ENCODE measurements at regions not wholly inside any gene's neighbourhood (a gene's known extent, or its start where the extent isn't known, plus 50 kb on each side); places are given as distances from the start of the nearest gene placed in this dataset.

DNA sequence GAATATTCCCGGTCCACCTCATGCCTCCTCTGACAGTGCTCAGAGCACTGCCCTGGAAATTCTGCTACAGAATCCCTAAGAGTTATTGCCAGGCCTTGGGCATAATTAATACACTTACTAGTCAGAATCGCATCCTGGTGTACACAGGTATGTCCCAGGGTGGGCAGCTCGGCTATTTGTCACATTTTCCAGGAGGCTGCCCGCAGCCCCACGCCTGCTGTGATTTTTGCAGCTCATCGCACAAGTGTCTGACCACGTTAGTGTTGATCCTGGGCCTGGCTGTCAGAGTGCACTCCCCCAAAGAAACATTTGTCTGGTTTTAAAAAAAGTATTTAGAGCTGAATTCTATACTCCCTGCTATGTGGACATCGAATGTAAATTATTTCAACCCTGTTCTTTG lies 105.4 kb downstream of the CD83 start:
- TF ChIP-seq, protein P1, sequence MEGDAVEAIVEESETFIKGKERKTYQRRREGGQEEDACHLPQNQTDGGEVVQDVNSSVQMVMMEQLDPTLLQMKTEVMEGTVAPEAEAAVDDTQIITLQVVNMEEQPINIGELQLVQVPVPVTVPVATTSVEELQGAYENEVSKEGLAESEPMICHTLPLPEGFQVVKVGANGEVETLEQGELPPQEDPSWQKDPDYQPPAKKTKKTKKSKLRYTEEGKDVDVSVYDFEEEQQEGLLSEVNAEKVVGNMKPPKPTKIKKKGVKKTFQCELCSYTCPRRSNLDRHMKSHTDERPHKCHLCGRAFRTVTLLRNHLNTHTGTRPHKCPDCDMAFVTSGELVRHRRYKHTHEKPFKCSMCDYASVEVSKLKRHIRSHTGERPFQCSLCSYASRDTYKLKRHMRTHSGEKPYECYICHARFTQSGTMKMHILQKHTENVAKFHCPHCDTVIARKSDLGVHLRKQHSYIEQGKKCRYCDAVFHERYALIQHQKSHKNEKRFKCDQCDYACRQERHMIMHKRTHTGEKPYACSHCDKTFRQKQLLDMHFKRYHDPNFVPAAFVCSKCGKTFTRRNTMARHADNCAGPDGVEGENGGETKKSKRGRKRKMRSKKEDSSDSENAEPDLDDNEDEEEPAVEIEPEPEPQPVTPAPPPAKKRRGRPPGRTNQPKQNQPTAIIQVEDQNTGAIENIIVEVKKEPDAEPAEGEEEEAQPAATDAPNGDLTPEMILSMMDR (IDR thresholded peaks at IDR 0.05; ENCODE audit: control extremely low read depth, extremely low read depth) = no peak
- H3K36me3 ChIP-seq (ENCODE audit: control insufficient read depth in 4 of 4, insufficient read depth in 4 of 4, low read length in 4 of 4) = no peaks in the 10 kb centered on the region
- 95 to 97% methylated on average over 8 of the region's 8 CpGs for whole genome bisulfite sequencing, 2 donors
- no peak for DNase-seq
- peaks cover 0 to 4% (median 1%) of the 10 kb centered on the region in 4 donors for H3K9me3 ChIP-seq (ENCODE audit: control insufficient read depth in 4 of 4, insufficient read depth in 3 of 4, low read length in 3 of 4)
- no peak for ATAC-seq (ENCODE audit: insufficient read depth, low FRiP score)
- H3K27ac ChIP-seq (ENCODE audit: low read depth in 1 of 2, low read length in 1 of 2) = no peak overlapping the region
- H3K4me3 ChIP-seq = no peak overlapping the region
- H3K4me1 ChIP-seq (ENCODE audit: control insufficient read depth in 5 of 5, insufficient read depth in 5 of 5, low read length in 5 of 5) = peaks cover 0 to 3% (median 0%) of the 10 kb centered on the region in 5 donors
- no peak overlapping the region for H3K9ac ChIP-seq (ENCODE audit: insufficient read depth in 1 of 2, low read length in 2 of 2)
- H3K27me3 ChIP-seq (ENCODE audit: control insufficient read depth in 3 of 3, insufficient read depth in 3 of 3, low read length in 2 of 3) = no peaks in the 10 kb centered on the region

DNA sequence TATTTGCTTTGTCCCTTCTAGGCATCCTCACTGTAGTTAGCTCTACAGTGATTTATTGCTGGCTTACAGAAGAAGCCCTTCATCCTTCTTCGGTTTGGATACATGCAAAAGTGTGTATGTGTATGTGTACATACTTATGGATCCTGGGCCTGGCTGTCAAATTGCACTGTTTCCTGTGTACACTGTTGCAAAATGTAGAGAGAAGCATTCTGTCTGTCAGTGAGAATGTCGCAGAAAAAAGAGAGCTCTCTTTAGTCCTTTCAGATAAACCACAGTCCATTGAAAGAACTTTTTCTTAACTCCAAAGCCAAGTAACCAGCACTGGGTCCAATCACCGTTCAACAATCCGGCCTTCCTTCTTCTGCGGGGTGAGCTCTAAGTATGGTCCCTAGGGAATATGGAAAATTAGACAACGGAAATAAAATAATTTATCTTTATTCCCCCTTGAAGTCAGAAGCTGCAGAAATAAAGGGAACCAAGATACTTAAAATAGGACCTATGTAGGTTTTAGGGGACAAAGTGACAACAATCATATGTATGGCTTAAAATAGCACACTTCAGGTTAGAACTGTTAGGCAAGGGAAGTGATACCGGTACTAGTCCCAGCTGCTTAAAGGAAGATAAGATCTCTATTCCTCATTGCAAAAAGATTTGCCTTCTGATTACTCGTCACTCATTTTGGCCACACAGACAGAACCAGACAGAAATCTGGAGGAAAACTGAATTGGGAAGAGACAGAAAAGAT lies 107.0 kb downstream of the CD83 start:
- no peak overlapping the region for H3K4me3 ChIP-seq
- no peak overlapping the region for H3K27ac ChIP-seq (ENCODE audit: low read depth in 1 of 2, low read length in 1 of 2)
- ATAC-seq (ENCODE audit: insufficient read depth, low FRiP score) = no peak
- no peaks in the 10 kb centered on the region for H3K4me1 ChIP-seq (ENCODE audit: control insufficient read depth in 5 of 5, insufficient read depth in 5 of 5, low read length in 5 of 5)
- 36 to 62% methylated on average over 8 of the region's 8 CpGs for WGBS, 2 donors
- TF ChIP-seq, protein P1 (IDR thresholded peaks at IDR 0.05; ENCODE audit: control extremely low read depth, extremely low read depth) = no peak
- DNase-seq = no peak
- H3K27me3 ChIP-seq (ENCODE audit: control insufficient read depth in 3 of 3, insufficient read depth in 3 of 3, low read length in 2 of 3) = no peaks in the 10 kb centered on the region
- no peak overlapping the region for H3K9ac ChIP-seq (ENCODE audit: insufficient read depth in 1 of 2, low read length in 2 of 2)
- H3K36me3 ChIP-seq (ENCODE audit: control insufficient read depth in 4 of 4, insufficient read depth in 4 of 4, low read length in 4 of 4) = no peaks in the 10 kb centered on the region
- peaks cover 0 to 4% (median 1%) of the 10 kb centered on the region in 4 donors for H3K9me3 ChIP-seq (ENCODE audit: control insufficient read depth in 4 of 4, insufficient read depth in 3 of 4, low read length in 3 of 4)

DNA sequence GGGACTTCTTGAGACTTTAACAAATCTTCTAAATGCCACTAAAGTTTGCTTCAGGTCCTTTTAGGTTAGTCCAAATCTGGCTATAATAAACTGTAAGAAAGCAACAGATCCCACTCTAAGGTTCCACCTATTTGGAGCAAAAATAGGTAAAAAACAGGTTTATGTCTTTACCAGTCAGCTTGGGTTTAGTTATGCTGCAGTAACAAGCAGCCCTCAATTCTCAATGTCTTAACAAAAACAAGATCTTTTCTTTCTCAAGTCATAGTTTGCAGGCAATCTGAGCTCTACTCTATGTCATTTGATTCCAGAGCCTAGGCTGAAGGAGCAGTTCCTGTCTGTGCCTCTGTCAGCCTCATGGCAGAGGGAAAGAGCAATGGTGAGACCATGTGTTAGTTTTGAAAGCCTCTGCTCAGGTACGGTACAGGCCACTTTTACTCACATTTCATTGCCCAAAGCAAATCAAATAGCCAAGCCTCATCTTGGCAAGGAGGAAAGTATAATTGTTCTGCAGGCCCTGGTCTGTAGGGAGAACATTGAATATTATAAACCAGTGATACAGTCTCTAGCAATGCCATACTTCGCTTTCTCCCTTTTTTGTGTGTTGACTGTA lies 108.6 kb downstream of the CD83 start:
- Histone ChIP-seq H3K36me3 (ENCODE audit: control insufficient read depth in 4 of 4, insufficient read depth in 4 of 4, low read length in 4 of 4) (no peaks in the 10 kb centered on the region), H3K27ac (ENCODE audit: low read depth in 1 of 2, low read length in 1 of 2) (no peak overlapping the region), H3K9ac (ENCODE audit: insufficient read depth in 1 of 2, low read length in 2 of 2) (no peak overlapping the region), H3K9me3 (ENCODE audit: control insufficient read depth in 4 of 4, insufficient read depth in 3 of 4, low read length in 3 of 4) (peaks cover 0 to 4% (median 1%) of the 10 kb centered on the region in 4 donors), H3K4me3 (no peak overlapping the region), H3K27me3 (ENCODE audit: control insufficient read depth in 3 of 3, insufficient read depth in 3 of 3, low read length in 2 of 3) (no peaks in the 10 kb centered on the region), H3K4me1 (ENCODE audit: control insufficient read depth in 5 of 5, insufficient read depth in 5 of 5, low read length in 5 of 5) (peaks cover 0 to 1% (median 0%) of the 10 kb centered on the region in 5 donors)
- ATAC-seq (ENCODE audit: insufficient read depth, low FRiP score) (no peak), DNase-seq (no peak)
- WGBS, 2 donors = 96% methylated on average over 2 of the region's 2 CpGs
- TF ChIP-seq, protein P1 (IDR thresholded peaks at IDR 0.05; ENCODE audit: control extremely low read depth, extremely low read depth) = no peak
